K562 (cell line): ENCODE measurements at regions not wholly inside any gene's neighbourhood (a gene's known extent, or its start where the extent isn't known, plus 50 kb on each side); places are given as distances from the start of the nearest gene placed in this dataset.

Experiments used
- ATAC-seq: fragments of 200-7000 bp; cut with Tn5 transposase; 3 replicates; pipeline ENCODE4 v1.9.1; 2020; ENCODE audit warnings: moderate library complexity
- BruUV-seq: library from RNA; stranded (reverse); fragments of 400-500 nt; replicated peaks from 2 replicates; lab custom pipeline; 2021; lab: Mats Ljungman, UMichigan
- CTCF ChIA-PET: fragments of 300-600 bp; formaldehyde crosslinking; extraction: SDS; loops from one replicate; lab custom pipeline; 2021; ENCODE audit warnings: low intra/inter-chr PET ratio; lab: Yijun Ruan, JAX
- POLR2A ChIA-PET: fragments of 300-600, 350-650 bp; sonication (Branson Sonifier 250); formaldehyde crosslinking; extraction: SDS; loops from one replicate; lab custom pipeline; 2021; ENCODE audit warnings: antibody characterized with exemption, inconsistent platforms; lab: Yijun Ruan, JAX
- DNase-seq, 4 experiments: peaks; one replicate each; pipeline versions ENCODE4 v3.0.0 to v3.0.0-alpha.2; 2011 to 2018; ENCODE audit warnings: low spot score in 3 of 4, mixed read lengths in 3 of 4; ENCODE audit errors: extremely low read depth in 1 of 4
- FAIRE-seq: peaks from 2 replicates; lab custom pipeline; 2011; peaks lifted over from hg19 to GRCh38; lab: Jason Lieb, UNC
- H2AFZ ChIP-seq: 2 replicates; pipeline ENCODE4 v1.6.0; 2011; ENCODE audit warnings: low read depth, low read length, control low read depth, inconsistent platforms
- H3K27ac ChIP-seq: fragments of 200-600 bp; 3 replicates; pipeline ENCODE4 v1.8.0; 2011; ENCODE audit warnings: low read depth, mild to moderate bottlenecking, control low read depth, inconsistent platforms, low read length, moderate library complexity, mixed read lengths; ENCODE audit errors: extremely low read depth
- H3K27me3 ChIP-seq, 2 experiments: fragments of 300-600 bp in 1 of 2; 2 replicates in 1 of 2; 3 replicates in 1 of 2; pipeline versions ENCODE4 v1.6.0 to v1.8.0; 2011; ENCODE audit warnings: inconsistent platforms in 2 of 2, low read length in 2 of 2, mild to moderate bottlenecking in 1 of 2, mixed read lengths in 1 of 2, moderate library complexity in 1 of 2; ENCODE audit not compliant: control insufficient read depth in 2 of 2, insufficient read depth in 2 of 2
- H3K36me3 ChIP-seq: fragments of 300-600 bp; 3 replicates; pipeline ENCODE4 v1.8.0; 2011; ENCODE audit warnings: mild to moderate bottlenecking, low read length, inconsistent platforms; ENCODE audit not compliant: control insufficient read depth, insufficient read depth
- H3K4me1 ChIP-seq, 2 experiments: fragments of 200-600 bp in 1 of 2; replicated peaks in 1 of 2; 2 replicates in 1 of 2; 3 replicates in 1 of 2; pipeline versions ENCODE4 v1.5.1 to v1.8.0; 2011; ENCODE audit warnings: inconsistent platforms in 2 of 2, low read length in 2 of 2, mild to moderate bottlenecking in 1 of 2, mixed read lengths in 1 of 2, moderate library complexity in 1 of 2; ENCODE audit not compliant: control insufficient read depth in 2 of 2, insufficient read depth in 2 of 2
- H3K4me2 ChIP-seq: 2 replicates; pipeline ENCODE4 v1.6.1; 2011; ENCODE audit warnings: low read length, control low read depth, inconsistent platforms, mixed read lengths; ENCODE audit not compliant: insufficient read depth
- H3K4me3 ChIP-seq: fragments of 200-600 bp; sonication (generic), shearing (Covaris generic); 2 replicates; pipeline ENCODE4 v1.5.1; 2016; ENCODE audit warnings: control low read depth, inconsistent platforms
- H3K79me2 ChIP-seq: fragments of 200-600 bp; 3 replicates; pipeline ENCODE4 v1.8.0; 2011; ENCODE audit warnings: low read length, inconsistent platforms; ENCODE audit not compliant: control insufficient read depth, insufficient read depth
- H3K9ac ChIP-seq, 2 experiments: 2 replicates each; pipeline versions ENCODE4 v1.6.0 to v1.6.1; 2011; ENCODE audit warnings: low read depth in 2 of 2, low read length in 2 of 2, control low read depth in 1 of 2, inconsistent platforms in 1 of 2, mild to moderate bottlenecking in 1 of 2, mixed read lengths in 1 of 2; ENCODE audit not compliant: insufficient read depth in 1 of 2
- H3K9me1 ChIP-seq: one replicate; pipeline ENCODE4 v1.6.0; 2011; ENCODE audit warnings: inconsistent platforms, mild to moderate bottlenecking, low read length, moderate library complexity; ENCODE audit not compliant: control insufficient read depth, insufficient read depth
- H3K9me3 ChIP-seq: replicated peaks from 2 replicates; pipeline ENCODE4 v1.5.1; 2011; ENCODE audit warnings: low read depth, low read length, inconsistent platforms; ENCODE audit not compliant: control insufficient read depth, insufficient read depth
- H4K20me1 ChIP-seq: replicated peaks from 2 replicates; pipeline ENCODE4 v1.6.1; 2011; ENCODE audit warnings: low read length, inconsistent platforms, mixed read lengths; ENCODE audit not compliant: control insufficient read depth, insufficient read depth
- DNMT1 ChIP-seq: fragments of 450-650 bp; IDR thresholded peaks from 2 replicates; pipeline ENCODE4 v1.6.1; 2016; ENCODE audit warnings: antibody characterized with exemption, mild to moderate bottlenecking
- E2F4 ChIP-seq: sonication (generic); formaldehyde crosslinking; IDR thresholded peaks from 2 replicates; pipeline ENCODE4 v1.8.0; 2022; ENCODE audit warnings: mild to moderate bottlenecking, low read depth, missing genetic modification reagents
- EHMT2 ChIP-seq: fragments of 450-650 bp; IDR thresholded peaks from 2 replicates; pipeline ENCODE4 v1.6.1; 2018; ENCODE audit warnings: antibody characterized with exemption
- FOXK2 ChIP-seq, 2 experiments: fragments of 450-650 bp; IDR thresholded peaks in 1 of 2; conservative IDR thresholded peaks in 1 of 2; 2 replicates each; pipeline ENCODE4 v1.6.1; 2016; ENCODE audit warnings: low read depth in 2 of 2, mild to moderate bottlenecking in 1 of 2
- JUNB ChIP-seq: fragments of 450-650 bp; formaldehyde crosslinking; conservative IDR thresholded peaks from 2 replicates; pipeline ENCODE4 v1.4.0; 2020; ENCODE audit warnings: mild to moderate bottlenecking
- MYBL2 ChIP-seq, 2 experiments: fragments of 450-650 bp in 1 of 2; sonication (generic) in 1 of 2; formaldehyde crosslinking in 1 of 2; IDR thresholded peaks; 2 replicates each; pipeline versions ENCODE4 v1.6.1 to v1.8.1; 2017 to 2022; ENCODE audit warnings: borderline replicate concordance in 1 of 2, inconsistent platforms in 1 of 2, low read depth in 1 of 2, mild to moderate bottlenecking in 1 of 2, missing genetic modification reagents in 1 of 2, moderate library complexity in 1 of 2
- RB1 ChIP-seq: fragments of 450-650 bp; IDR thresholded peaks from 2 replicates; pipeline ENCODE4 v1.6.1; 2017; ENCODE audit warnings: low read depth, mild to moderate bottlenecking
- SOX6 ChIP-seq: fragments of 450-650 bp; IDR thresholded peaks from 2 replicates; pipeline ENCODE4 v1.6.1; 2014; ENCODE audit warnings: mild to moderate bottlenecking
- SUPT5H ChIP-seq: fragments of 450-650 bp; IDR thresholded peaks from 2 replicates; pipeline ENCODE4 v1.6.1; 2016
- U2AF1 ChIP-seq: fragments of 200-400 bp; formaldehyde crosslinking; optimal IDR thresholded peaks from 2 replicates; pipeline ENCODE3; 2017; ENCODE audit warnings: mild to moderate bottlenecking, low read depth, low read length, moderate library complexity
- ZFX ChIP-seq: sonication (generic); formaldehyde crosslinking; IDR thresholded peaks from 2 replicates; pipeline ENCODE4 v1.8.0; 2022; ENCODE audit warnings: mild to moderate bottlenecking, missing genetic modification reagents, moderate library complexity
- WGBS: fragments of 100-300 bp; shearing (Covaris generic); methylation state at CpG from one replicate; pipeline ENCODE4 v1.1.6; 2016; ENCODE audit warnings: low coverage, mixed read lengths; ENCODE audit not compliant: insufficient coverage; ENCODE audit errors: missing lambda C conversion rate; 5-methylcytosine and 5-hydroxymethylcytosine counted together
- in situ Hi-C: fragments of 300-500 bp; cut with MboI; formaldehyde crosslinking; loops from 4 replicates; pipeline ENCODE4 v1.15.0; 2018; ENCODE audit warnings: inconsistent platforms, mixed read lengths
- intact Hi-C: fragments of 100-400 bp; cut with micrococcal nuclease; formaldehyde crosslinking; loops from 2 replicates; pipeline ENCODE4 v1.14.2; 2022

GRCh38 chr14:85279407-85279806 is 250.5 kb upstream of the FLRT2 start (continued):
- no peak for TF ChIP-seq U2AF1

- Histone ChIP-seq H3K36me3 (no peaks in the 10 kb centered on the region), H3K4me1 (no peaks in the 10 kb centered on the region), H3K9me3 (no peaks in the 10 kb centered on the region), H4K20me1 (no peaks in the 10 kb centered on the region), H2AFZ (no peak overlapping the region), H3K9me1 (no peaks in the 10 kb centered on the region), H3K27me3 (no peaks in the 10 kb centered on the region), H3K4me2 (no peak overlapping the region), H3K4me3 (no peak overlapping the region), H3K27ac (no peak overlapping the region), H3K9ac (no peak overlapping the region), H3K79me2 (no peaks in the 10 kb centered on the region)
- ChIA-PET CTCF (no interaction called here), POLR2A (no interaction called here)
- FAIRE-seq (no peak), ATAC-seq (no peak), DNase-seq (no peak)
- intact Hi-C loops (no loop called here), in situ Hi-C loops (no loop called here)
- 0% methylated on average over 2 of the region's 2 CpGs for WGBS
- BruUV-seq, result no TSS peak
- TF ChIP-seq SUPT5H (no peak), ZFX (no peak)
Measured at GRCh38 chr14:85280074-85280473, 249.9 kb upstream of the FLRT2 start.

- Histone ChIP-seq H3K36me3 (no peaks in the 10 kb centered on the region), H3K9ac (no peak overlapping the region), H4K20me1 (no peaks in the 10 kb centered on the region), H3K4me1 (no peaks in the 10 kb centered on the region), H3K79me2 (no peaks in the 10 kb centered on the region), H3K27ac (no peak overlapping the region), H3K9me3 (no peaks in the 10 kb centered on the region), H3K4me2 (no peak overlapping the region), H3K27me3 (no peaks in the 10 kb centered on the region), H3K4me3 (no peak overlapping the region), H3K9me1 (no peaks in the 10 kb centered on the region), H2AFZ (no peak overlapping the region)
- 11% methylated on average over 2 of the region's 3 CpGs for WGBS
- DNase-seq (no peak), FAIRE-seq (no peak), ATAC-seq (no peak)
- CTCF ChIA-PET, result no interaction called here
- no TSS peak for BruUV-seq
- in situ Hi-C loops, result no loop called here
- intact Hi-C loops, result no loop called here
- TF ChIP-seq RB1 (no peak), SOX6 (no peak), EHMT2 (no peak), MYBL2 (IDR thresholded peaks at IDR 0.05; ENCODE audit: low read depth) (no peak), MYBL2 (CRISPR knock-in tag; IDR thresholded peaks at IDR 0.05; ENCODE audit: borderline replicate concordance) (no peak), E2F4 (CRISPR knock-in tag) (no peak), FOXK2 (conservative IDR thresholded peaks at IDR 0.05 in 1 of 2, IDR thresholded peaks at IDR 0.05 in 1 of 2; ENCODE audit: low read depth in 2 of 2) (no peak), DNMT1 (no peak), JUNB (CRISPR knock-in tag) (no peak)
- POLR2A ChIA-PET, result no interaction called here
Measured at GRCh38 chr14:85281921-85282320, 248.0 kb upstream of the FLRT2 start.
